T-helper 2 cell (primary cell): ENCODE measurements at regions not wholly inside any gene's neighbourhood (a gene's known extent, or its start where the extent isn't known, plus 50 kb on each side); places are given as distances from the start of the nearest gene placed in this dataset.

Experiments
- DNase-seq, 5 experiments: peaks; one replicate each; pipeline versions ENCODE4 v3.0.0 to v3.0.0-alpha.2; 2012 to 2022

DNA sequence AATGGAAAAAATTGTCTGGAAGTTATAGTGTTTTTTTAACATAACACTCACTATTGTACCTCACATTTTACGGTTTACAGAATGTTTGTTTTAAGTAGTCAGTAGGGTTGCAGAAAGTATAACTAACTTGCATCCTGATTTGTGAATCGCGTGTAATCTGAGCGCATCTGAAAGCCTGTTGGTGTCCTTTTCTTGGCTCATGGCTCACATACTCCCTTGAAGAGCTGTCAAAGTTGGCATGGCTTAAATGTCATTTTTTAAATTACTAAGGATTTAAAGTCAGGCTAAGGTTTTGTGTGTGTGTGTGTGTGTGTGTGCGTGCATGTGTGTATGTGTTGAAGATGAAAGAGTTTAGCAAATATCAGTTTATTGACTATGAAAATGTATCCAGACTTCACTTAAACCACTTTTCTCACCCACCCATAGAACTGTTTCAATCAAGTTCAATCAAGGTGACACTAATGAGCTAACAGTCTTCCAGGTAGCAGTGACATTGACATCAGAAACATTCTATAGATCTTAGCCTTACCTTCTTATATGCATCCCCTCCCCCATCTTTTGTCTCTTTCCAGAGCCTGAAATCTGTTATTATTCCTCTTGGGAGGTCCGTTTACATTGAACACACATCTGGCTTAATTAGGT is 480.4 kb upstream of the SGCG start:
- DNase-seq = no peak

DNA sequence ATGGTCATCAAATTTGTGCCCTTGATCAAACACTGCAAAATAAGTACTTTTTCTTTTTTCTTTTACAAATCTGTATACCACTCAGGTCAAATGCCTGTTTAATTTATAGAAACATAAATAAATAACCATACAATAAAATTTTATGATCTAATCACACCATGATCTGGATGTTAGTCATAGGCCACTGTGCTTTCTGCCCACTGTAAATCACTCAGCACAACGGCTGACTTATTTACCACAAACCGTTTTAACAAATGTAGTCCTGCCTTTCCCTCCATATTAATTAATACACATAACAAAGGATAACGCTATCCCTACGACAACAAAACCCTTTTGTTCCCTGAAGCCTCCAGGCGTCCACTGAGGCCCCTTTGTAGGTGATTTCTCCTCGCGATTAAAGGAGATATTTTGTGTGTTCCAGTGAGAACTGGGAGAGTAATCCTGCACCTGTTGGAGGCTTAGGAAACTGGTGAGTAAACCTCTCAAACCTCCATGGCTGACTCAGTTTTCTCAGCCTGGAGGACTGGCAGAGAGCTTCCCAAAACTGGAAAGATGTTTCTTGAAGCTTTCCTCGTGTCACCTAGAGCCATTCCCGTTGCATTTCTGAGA is 477.1 kb upstream of the SGCG start:
- no peak for DNase-seq

DNA sequence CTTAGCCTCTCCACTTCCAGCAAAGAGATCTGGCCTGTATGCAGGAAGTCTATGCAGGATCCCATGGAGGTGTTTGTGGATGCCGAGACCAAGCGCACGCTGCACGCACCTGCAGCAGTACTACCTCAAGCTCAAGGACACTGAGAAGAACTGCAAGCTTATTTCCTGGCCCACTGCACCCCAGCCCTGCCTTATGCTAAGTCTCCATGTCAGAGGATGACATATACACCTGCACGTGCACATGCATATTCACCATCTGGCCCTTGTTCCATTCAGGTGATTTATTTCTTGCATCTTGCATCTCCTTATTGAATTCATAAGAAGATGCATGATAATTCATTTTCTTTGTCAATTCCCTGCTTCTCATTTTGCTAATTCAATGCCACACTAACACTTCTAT is 472.8 kb upstream of the SGCG start:
- no peak for DNase-seq

DNA sequence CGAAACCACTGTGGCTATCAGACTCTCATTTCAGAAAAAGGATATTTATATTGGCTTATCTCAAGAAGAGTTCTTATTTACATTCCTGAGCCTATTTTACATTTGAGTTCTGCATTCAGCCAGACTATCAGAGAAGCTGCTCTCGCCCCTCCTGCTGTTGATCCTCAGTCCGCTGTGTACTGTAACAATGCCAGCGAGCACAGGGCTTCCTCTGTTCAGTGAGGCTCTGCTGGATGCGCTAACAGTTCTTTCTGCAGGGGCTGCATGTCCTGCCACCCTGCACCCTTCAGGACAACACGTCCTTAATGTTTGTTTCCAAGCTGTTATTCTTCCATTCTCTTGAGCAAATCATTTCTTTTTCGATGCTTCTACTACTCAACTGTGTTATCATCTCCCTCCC is 463.7 kb upstream of the SGCG start:
- no peak for DNase-seq

DNA sequence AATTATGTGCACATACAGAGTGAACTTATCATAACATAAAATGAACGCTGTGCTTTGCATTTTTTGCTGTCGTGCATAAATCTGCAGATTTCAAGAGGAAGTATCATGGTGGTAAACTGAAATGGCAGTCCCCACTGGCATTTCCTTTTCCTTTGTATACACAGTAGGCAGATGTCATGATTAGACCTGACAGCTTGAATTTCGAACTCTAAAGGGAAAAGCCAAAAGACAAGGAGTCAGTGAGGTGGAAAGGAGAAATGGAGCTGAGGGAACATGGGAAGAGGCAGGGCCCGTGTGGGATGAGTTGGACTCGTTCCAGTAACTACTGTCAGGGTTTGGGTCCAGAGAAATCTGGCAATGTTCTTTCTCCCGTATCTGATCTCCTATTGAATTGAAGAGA is 454.1 kb upstream of the SGCG start:
- no peak for DNase-seq

DNA sequence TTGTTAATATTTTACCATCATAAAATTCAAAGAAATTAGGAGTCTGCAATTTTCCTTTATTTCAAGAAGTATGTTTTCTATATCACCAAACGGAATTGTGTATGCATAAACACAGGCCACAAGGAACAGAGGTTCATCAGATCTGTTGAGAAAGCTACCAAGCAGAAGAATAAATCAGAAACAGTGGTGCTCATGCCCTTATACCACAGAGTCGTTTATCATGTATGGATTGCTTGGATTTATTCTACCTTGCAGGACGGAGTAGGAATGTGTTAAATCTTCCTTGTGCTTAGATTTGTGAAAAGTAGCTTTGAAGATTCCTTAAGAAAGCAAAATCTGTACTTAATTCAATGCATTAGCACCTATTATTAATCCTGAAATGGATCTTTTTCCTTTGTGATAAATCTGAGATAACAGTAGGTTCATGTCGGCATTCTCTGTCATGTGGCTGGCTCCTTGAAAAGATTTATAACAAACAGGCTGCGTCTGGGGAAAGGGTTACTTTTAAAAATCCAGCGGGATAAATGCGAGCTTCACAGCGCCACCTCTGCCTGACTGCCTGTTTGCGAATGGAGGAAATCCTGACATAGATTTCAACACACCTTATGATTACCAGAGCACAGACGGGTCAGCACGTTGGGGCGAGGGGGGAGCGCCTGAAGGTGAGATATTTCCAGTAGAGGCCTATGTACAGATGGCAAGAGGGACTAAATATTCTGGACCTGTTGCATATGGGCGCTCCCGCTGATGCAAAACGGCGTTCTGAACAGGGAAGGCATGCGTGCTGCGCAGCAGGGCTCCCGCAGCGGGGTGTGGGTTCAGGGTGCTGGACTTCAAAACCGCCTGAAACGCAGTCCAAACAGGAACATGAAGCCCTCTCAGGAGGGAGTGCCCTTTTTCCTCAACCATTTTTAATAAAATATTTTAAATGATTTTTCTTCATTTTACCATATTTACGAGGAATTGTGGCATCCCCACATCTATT is 445.5 kb upstream of the SGCG start:
- no peak for DNase-seq

DNA sequence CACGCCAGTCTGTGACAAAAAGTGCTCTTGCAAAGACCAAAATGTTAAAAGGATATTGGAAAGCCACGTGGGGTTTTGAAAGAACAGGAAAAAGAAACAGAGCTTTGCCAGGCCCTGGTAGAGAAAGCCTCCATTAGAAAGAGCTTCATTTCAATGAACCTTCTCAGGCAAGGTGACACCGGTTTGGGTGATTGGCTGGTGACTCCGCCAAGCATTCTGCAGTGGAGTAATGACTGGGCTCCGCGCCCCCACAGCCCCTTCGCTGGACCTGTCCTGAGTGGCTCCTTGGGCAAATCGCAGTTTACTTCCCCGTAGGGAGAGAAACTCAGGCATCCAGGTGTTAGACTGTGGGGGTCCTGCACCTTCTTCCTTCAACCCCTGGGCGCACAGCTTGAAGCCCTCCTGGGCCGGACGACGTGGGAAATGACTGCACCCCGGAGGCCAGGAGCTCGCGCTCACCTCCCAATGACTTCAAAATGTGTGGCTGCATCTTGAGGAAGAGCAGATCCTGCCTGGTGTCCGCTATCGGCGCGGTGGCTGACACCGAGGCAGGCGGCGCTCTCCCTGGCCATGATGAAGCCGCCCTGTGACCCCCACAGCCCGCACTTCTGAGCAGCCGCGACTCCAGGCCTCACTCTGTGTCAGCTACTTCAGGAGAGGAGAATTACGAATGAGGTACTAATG is 444.6 kb upstream of the SGCG start:
- no peak for DNase-seq

DNA sequence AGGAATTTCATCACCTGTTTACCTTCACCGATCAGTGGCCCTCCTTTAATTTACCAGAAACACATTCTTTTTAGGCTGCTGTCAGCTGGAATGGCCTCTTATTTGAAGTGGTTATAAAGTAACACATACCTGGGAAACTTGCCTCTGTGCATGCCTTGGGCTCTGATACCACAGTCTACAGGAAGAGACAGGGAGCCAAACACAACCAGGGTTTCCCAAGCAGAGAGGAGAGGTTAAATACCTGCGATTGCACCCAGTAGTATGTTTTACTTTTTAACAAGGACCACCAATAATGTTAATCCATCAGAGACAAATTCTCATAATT is 444.0 kb upstream of the SGCG start:
- no peak for DNase-seq

DNA sequence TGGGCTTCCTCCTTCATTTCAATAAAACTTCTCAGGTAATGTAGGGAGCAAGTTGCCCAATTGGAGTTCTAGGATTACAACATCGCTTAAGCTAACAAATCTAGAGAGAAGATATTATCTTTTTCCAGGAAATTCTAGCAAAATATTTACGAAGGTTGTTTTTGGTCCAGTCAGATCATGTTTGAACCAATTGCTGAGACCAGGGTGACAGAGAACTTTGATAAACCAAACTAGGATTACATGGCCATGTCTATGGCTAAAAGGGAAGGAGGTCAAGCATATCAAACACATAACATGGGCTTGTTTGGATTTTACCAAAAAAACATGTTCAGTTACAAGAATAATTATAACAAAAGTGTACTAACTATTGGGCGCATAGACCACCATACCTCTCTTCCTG is 442.4 kb upstream of the SGCG start:
- no peak for DNase-seq

DNA sequence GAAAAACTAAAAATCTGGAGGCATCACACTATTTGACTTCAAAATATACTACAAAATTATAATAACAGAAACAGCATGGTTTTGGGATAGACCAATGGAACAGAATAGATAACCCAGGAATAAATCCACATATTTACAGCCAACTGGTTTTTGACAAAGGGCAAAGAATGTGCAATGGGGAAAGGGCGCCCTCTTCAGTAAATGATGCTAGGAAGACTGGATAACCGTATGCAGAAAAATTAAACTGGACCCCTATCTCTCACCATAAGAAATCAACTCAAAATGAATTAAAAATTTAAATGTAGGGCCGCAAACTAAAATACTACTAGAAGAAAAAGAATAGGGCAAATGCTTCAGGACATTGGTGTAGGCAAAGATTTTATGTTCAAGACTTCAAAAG is 440.5 kb upstream of the SGCG start:
- DNase-seq = no peak

DNA sequence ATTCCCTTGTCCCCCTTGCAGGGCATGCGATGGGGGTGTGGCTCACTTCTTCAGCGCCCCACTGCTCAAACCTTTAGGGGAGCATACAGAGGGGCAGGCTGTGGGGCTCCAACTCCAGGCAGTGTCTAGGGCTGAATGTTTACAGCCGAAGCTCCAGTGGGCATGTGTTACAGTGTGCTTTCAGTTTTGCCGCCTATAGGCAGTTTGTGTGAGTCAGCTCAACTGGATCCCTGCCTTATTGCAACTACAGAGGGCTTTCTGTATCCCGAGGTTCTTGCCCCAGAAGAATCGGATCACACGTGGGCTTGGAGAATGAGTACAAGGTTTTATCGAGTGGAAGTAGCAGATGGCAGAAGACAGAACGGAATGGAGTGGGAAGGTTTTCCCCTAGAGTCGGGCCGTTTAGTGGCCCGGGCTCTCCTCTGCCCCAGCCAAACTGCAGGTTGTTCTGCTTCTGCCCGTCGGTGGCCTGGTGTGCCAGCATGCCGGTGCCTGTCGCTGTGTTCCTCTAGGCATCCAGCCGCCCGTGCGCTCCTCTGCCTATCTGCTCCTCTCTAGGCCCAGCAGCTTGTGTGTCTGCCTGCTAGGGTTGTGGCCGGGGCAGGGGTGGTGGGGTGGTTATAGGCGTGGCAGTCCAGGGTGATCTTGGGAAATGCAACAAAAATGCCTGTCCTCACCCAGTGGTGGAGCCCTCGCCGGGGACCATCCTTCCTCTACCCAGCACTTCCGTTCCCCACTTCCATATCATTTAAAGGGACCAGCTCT is 435.9 kb upstream of the SGCG start:
- no peak for DNase-seq

DNA sequence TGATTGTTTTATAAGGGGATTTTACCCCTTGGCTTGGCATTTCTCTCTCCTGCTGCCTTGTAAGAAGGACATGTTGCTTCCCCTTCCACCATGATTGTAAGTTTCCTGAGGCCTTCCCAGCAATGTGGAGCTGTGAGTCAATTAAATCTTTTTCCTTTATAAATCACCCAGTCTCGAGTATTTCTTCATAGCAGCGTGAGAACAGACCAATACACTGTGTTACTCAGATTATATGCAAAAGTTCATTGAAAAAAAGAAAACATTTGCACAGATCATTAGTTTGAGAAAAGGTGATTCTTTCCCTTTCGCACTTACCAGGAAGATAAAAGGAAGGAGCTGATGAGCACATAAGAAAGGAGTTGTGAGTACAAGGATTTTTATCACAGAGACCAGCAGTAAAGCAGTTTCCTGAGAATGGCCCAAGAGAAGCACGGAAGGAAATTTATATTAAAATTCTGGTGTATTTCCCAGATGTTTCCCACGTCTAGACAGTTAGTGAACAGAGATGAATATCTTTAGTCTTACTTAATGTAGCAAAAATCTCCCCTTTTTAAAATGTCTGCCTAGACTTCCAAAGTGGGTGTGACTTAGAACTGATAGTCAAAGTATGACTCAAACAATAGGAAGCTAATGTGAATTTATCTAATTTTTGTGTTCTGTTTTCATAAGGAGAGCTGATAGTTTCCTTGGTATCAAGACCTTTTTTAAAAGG is 431.8 kb upstream of the SGCG start:
- no peak for DNase-seq

DNA sequence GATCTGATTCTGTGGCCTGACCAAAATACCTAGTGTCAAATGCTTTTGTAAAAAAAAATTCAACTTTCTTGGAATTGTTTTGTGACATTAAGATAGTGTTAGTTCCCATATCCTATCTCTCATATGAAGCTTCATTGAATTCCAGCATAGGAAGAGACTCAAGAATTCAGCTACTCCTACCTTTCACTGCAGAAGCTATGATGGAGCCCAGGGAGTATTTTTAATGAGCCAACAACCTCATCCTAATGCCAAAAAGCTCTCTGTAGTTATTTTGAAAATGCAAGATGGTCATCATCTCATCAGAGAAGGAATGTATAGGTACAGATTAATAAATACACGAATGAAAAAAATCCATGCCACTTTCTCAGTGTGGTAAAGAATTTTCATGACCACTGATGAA is 431.2 kb upstream of the SGCG start:
- DNase-seq = no peak

DNA sequence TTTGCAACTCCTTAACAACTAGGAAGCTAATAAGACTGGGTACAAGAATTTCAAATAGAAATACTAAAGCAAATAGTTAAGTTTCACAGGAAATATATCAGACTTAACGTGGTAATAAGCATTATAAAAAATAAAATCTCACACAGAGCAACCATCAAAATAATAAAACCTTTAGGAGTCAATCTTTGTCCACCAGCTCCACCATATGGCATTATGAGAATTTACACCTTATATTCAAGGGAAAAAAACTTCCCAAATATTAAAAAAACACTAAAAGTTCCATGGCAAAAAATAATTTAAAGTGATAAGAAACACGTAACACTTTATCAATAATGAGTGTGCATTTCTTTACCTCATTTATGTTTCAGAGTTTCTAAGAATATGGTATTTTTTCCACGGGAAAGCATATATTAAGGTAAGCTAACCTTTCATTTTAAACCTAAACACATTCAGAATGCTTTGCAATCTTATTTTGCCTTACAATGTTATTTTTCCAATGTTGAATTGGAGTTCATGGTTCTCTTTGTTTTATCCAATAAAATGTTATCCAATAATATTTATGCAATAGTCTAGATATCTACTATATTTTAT is 423.2 kb upstream of the SGCG start:
- no peak for DNase-seq

DNA sequence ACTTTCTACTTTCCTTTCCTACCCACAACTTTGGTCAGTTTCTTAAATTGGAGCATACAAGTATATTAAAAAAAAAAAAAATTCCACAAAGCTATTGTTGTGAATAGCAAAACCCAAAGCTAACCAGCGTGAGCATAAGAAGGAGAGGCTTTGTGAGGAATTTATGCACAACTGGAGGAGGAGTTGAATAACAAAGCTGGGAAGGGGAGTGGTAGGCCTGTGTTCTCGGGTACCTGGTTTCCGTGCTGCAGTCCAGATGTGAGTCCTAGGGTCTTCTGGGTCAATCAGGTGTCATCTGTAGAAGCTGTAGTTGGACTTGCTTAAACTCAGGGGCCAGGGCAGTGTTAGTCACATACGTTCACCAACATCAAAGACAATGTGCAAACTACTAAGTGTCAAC is 422.5 kb upstream of the SGCG start:
- no peak for DNase-seq

DNA sequence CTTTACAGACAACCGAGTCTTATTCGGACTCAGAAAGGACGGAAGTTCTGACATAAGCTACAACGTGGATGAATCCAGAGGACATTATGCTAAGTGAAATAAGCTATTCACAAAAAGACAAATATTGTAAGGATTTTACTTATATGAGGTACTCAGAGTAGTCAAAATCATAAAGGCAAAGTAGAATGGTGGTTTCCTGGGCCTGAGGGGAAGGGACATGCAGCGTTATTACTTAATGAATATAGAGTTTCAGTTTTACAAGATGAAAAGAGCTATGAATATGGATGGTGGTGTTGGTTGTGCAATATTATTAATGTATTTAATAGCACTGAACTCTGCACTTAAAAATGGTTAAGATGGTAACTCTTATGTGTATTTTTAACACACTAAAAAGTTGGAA is 419.1 kb upstream of the SGCG start:
- no peak for DNase-seq

DNA sequence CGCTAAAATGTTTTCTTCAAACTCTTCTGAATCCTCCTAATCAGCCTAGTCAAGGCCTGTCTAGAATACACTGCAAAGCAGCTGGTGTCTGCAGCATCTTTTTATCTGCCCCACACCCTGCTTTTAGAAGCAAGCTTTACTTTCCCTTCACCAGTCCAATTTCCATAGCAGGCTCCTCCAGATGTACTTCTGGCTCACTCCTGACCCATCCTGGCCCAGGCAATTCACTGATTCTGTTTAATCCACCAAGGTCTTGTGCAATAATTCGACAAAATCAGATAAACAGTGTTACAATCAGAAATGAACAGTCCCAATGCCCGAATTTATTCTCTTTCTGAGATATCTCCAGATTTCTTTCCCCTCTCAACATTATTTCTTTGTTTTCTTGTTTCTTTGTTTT is 415.2 kb upstream of the SGCG start:
- DNase-seq = no peak

DNA sequence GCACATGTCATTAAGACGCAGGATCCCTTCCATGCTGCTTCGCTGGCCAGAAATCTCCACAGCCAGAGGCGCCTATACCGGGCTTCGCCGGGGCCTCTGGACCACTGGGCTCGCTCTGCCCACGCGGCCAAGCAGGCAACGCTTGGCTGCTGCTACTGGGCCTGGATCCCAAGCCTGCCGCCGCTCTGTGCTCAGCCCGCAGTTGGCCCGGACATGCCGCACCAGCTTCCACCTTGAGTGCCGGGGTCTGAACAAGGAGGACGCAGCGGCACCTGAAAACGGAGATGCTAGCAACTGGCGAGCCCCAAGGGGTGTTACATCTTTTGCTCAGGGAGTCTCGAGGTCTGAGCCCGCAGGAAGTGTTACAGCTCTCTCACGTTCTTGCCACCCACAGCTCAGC is 409.9 kb upstream of the SGCG start:
- no peak for DNase-seq

DNA sequence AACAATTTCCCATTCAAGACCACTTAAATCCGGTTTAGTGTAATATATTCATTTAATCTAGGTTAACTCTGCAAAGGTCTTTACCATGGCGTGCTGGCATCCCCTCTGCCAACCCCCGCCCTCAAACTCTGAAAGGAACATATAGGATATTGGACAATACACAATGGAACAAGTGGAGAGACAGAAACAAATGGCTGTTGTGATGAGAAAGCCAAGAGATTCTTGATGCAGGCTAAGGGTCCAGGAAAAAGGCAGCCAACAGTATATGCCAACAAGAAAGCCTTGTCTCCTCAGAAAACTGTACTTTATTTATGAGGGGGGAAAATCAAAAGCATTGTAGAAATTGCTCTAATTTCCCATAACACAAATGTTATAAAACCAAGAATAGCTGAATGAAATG is 407.3 kb upstream of the SGCG start:
- no peak for DNase-seq

DNA sequence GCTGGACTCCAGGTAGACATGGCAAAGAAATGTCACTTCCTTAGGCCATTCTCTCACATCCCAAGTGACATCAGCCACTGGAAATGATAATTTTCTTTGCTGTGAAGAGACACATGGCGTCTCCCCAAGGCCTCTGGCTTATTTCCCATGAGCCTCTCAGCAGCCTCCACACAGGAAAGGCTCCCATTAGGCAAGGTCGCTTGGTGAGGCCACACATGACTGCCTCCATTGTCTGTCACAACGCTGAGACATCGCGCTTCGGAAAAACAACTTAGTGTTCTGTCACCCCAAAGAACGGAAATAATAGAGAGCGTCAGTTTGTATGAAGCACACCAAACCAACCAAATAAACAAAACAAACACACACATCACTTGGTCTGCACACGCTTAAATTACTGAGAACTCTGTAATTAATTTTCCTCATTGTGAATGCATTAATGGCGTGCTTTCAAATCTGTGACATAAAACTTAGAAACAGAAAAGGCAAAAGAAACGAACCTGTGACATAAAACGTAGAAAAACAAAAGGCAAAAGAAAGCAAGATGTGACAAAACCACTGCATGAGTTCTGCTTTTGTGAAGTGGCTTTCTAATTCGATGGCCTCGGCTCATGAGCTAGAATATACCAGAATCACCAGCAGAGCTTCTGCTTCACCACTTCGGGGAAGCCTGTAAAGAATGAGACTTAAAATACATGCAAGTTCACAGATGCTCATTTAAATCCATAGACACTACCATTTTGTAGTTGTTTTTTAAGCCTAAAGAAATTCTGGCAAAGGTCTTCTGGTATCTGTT is 404.2 kb upstream of the SGCG start:
- DNase-seq = no peak

DNA sequence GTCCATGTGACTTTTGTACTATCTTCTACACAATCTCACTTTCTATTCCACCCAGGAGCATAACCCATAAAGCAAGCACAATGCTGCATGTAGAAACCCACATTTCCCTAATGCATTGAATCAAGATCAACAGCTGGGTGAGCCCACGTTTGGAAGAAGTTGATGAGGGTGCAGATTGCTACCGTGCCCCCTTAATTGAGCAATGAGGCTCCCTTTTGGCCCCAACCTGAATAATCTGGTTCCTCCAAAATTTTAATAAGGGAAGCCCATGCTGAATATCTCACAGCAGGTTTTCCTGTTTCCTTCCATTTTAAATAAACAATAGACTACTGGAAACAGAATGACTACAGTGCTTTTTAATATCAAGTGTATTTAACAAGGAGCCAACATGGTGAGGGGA is 403.6 kb upstream of the SGCG start:
- DNase-seq = no peak
